ENCODE measurements at regions not wholly inside any gene's neighbourhood (a gene's known extent, or its start where the extent isn't known, plus 50 kb on each side); places are given as distances from the start of the nearest gene placed in this dataset.

- Histone ChIP-seq H3K79me2 (ENCODE audit: insufficient read depth, low read depth) (no peaks in the 10 kb centered on the region), H3K4me3 (IDR thresholded peaks at IDR 0.05; ENCODE audit: insufficient read depth, low read depth, low read length) (no peak overlapping the region), H3K4me1 (ENCODE audit: low read depth, poor library complexity, severe bottlenecking) (no peaks in the 10 kb centered on the region), H3K27me3 (ENCODE audit: insufficient read depth, low read depth) (no peaks in the 10 kb centered on the region), H3K27ac (no peak overlapping the region), H3K9ac (no peak overlapping the region), H2AFZ (ENCODE audit: low read depth) (no peak overlapping the region), H3K36me3 (ENCODE audit: insufficient read depth) (no peaks in the 10 kb centered on the region), H3K4me2 (no peak overlapping the region), H4K20me1 (ENCODE audit: insufficient read depth) (no peaks in the 10 kb centered on the region)
- no peak for TF ChIP-seq CTCF (conservative IDR thresholded peaks at IDR 0.05; ENCODE audit: low read depth, low read length)
These were observed 307.5 kb downstream of the GALR1 start for GRCh38 chr18:77557046-77557587.

GRCh38 chr18:77559274-77559910 lies 309.7 kb downstream of the GALR1 start:
- Histone ChIP-seq H3K27me3 (ENCODE audit: insufficient read depth, low read depth) (no peaks in the 10 kb centered on the region), H3K27ac (no peak overlapping the region), H4K20me1 (ENCODE audit: insufficient read depth) (no peaks in the 10 kb centered on the region), H3K4me2 (no peak overlapping the region), H3K36me3 (ENCODE audit: insufficient read depth) (no peaks in the 10 kb centered on the region), H3K4me1 (ENCODE audit: low read depth, poor library complexity, severe bottlenecking) (no peaks in the 10 kb centered on the region), H3K4me3 (IDR thresholded peaks at IDR 0.05; ENCODE audit: insufficient read depth, low read depth, low read length) (no peak overlapping the region), H3K9ac (no peak overlapping the region), H3K79me2 (ENCODE audit: insufficient read depth, low read depth) (no peaks in the 10 kb centered on the region), H2AFZ (ENCODE audit: low read depth) (no peak overlapping the region)
- no peak for TF ChIP-seq CTCF (conservative IDR thresholded peaks at IDR 0.05; ENCODE audit: low read depth, low read length)

GRCh38 chr18:77560341-77560992 lies 310.8 kb downstream of the GALR1 start:
- Histone ChIP-seq H3K4me3 (IDR thresholded peaks at IDR 0.05; ENCODE audit: insufficient read depth, low read depth, low read length) (no peak overlapping the region), H4K20me1 (ENCODE audit: insufficient read depth) (no peaks in the 10 kb centered on the region), H3K4me1 (ENCODE audit: low read depth, poor library complexity, severe bottlenecking) (no peaks in the 10 kb centered on the region), H3K4me2 (no peak overlapping the region), H3K36me3 (ENCODE audit: insufficient read depth) (no peaks in the 10 kb centered on the region), H3K27me3 (ENCODE audit: insufficient read depth, low read depth) (no peaks in the 10 kb centered on the region), H3K79me2 (ENCODE audit: insufficient read depth, low read depth) (no peaks in the 10 kb centered on the region), H3K9ac (no peak overlapping the region), H2AFZ (ENCODE audit: low read depth) (no peak overlapping the region), H3K27ac (no peak overlapping the region)
- TF ChIP-seq CTCF (conservative IDR thresholded peaks at IDR 0.05; ENCODE audit: low read depth, low read length), result no peak

GRCh38 chr18:77566604-77567003 lies 317.0 kb downstream of the GALR1 start:
- Histone ChIP-seq H3K4me3 (IDR thresholded peaks at IDR 0.05; ENCODE audit: insufficient read depth, low read depth, low read length) (no peak overlapping the region), H3K27me3 (ENCODE audit: insufficient read depth, low read depth) (no peaks in the 10 kb centered on the region), H3K36me3 (ENCODE audit: insufficient read depth) (no peaks in the 10 kb centered on the region), H3K4me2 (no peak overlapping the region), H3K79me2 (ENCODE audit: insufficient read depth, low read depth) (no peaks in the 10 kb centered on the region), H4K20me1 (ENCODE audit: insufficient read depth) (no peaks in the 10 kb centered on the region), H3K4me1 (ENCODE audit: low read depth, poor library complexity, severe bottlenecking) (no peaks in the 10 kb centered on the region), H2AFZ (ENCODE audit: low read depth) (no peak overlapping the region), H3K9ac (no peak overlapping the region), H3K27ac (no peak overlapping the region)
- no peak for TF ChIP-seq CTCF (conservative IDR thresholded peaks at IDR 0.05; ENCODE audit: low read depth, low read length)

All from KMS-11 (cell line).